ENCODE measurements at regions not wholly inside any gene's neighbourhood (a gene's known extent, or its start where the extent isn't known, plus 50 kb on each side); places are given as distances from the start of the nearest gene placed in this dataset.

GRCh38 chr5:106127985-106128384 is 1542.8 kb downstream of the EFNA5 start:
- TF ChIP-seq, protein P1, sequence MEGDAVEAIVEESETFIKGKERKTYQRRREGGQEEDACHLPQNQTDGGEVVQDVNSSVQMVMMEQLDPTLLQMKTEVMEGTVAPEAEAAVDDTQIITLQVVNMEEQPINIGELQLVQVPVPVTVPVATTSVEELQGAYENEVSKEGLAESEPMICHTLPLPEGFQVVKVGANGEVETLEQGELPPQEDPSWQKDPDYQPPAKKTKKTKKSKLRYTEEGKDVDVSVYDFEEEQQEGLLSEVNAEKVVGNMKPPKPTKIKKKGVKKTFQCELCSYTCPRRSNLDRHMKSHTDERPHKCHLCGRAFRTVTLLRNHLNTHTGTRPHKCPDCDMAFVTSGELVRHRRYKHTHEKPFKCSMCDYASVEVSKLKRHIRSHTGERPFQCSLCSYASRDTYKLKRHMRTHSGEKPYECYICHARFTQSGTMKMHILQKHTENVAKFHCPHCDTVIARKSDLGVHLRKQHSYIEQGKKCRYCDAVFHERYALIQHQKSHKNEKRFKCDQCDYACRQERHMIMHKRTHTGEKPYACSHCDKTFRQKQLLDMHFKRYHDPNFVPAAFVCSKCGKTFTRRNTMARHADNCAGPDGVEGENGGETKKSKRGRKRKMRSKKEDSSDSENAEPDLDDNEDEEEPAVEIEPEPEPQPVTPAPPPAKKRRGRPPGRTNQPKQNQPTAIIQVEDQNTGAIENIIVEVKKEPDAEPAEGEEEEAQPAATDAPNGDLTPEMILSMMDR (conservative IDR thresholded peaks at IDR 0.05; ENCODE audit: low read length), result no peak
- no peak for TF ChIP-seq EZH2phosphoT487 (IDR thresholded peaks at IDR 0.05; ENCODE audit: borderline replicate concordance, low read depth, low read length)
